HFFc6 (cell line): ENCODE measurements at regions not wholly inside any gene's neighbourhood (a gene's known extent, or its start where the extent isn't known, plus 50 kb on each side); places are given as distances from the start of the nearest gene placed in this dataset.

Experiments used
- DNase-seq: peaks from one replicate; pipeline ENCODE4 v3.0.0-alpha.2; 2018
- H3K27ac Mint-ChIP-seq: 2 replicates; pipeline ENCODE4 v1.8.0; 2020; ENCODE audit warnings: mild to moderate bottlenecking, mixed read lengths
- H3K27me3 Mint-ChIP-seq: 2 replicates; pipeline ENCODE4 v1.8.0; 2021; ENCODE audit warnings: mild to moderate bottlenecking, moderate library complexity, mixed read lengths; ENCODE audit not compliant: insufficient read depth
- H3K36me3 Mint-ChIP-seq: 2 replicates; pipeline ENCODE4 v1.8.0; 2021; ENCODE audit warnings: low read depth, mixed read lengths
- H3K4me1 Mint-ChIP-seq: 2 replicates; pipeline ENCODE4 v1.8.0; 2020; ENCODE audit warnings: low read depth, mixed read lengths
- H3K4me3 Mint-ChIP-seq: 2 replicates; pipeline ENCODE4 v1.8.0; 2020; ENCODE audit warnings: mild to moderate bottlenecking, moderate library complexity, mixed read lengths
- H3K9me3 Mint-ChIP-seq: 2 replicates; pipeline ENCODE4 v1.8.0; 2020; ENCODE audit warnings: mild to moderate bottlenecking, mixed read lengths
- CTCF ChIP-seq: fragments of 200-600 bp; sonication (generic); IDR thresholded peaks from 2 replicates; pipeline ENCODE4 v1.5.0; 2021; ENCODE audit warnings: antibody characterized with exemption, mild to moderate bottlenecking

- Mint-ChIP-seq H3K36me3 (no peaks in the 10 kb centered on the region), H3K4me1 (no peaks in the 10 kb centered on the region), H3K4me3 (no peak overlapping the region), H3K27me3 (peaks cover 26% of the 10 kb centered on the region), H3K27ac (no peak overlapping the region), H3K9me3 (peaks cover 21% of the 10 kb centered on the region)
- TF ChIP-seq CTCF: no peak
- no peak for DNase-seq
These were observed 426.4 kb downstream of the CTTN start for GRCh38 chr11:70824605-70825245.

DNA sequence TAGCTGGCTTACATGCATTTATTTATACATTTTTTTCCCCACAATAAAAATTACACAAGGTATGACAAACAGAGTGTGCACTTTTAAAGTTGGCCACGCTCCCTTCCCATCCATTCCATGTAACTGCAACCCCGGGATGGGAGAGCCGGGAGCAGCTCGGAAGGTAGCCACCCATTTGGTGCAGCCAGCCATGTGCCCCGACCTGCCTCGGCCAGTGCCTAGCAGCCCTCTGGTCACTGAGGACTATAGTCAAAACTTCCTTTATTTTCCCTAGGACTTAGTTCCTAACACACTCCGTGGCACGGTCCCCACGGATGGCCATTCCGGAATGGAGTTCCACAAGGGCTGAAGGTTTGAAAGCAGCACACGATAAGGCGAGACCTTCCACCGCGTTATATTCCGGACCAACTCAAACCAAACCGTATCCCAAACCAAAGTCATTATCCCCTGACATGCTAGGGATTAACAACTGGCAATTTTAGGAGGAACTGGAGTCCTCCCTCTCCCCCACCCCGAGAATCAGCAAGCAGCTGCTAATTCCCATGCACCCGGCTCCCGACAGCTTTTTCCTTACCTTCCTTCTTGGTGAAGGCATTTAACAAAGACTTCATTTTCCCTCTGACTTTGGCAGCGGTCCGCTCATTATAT lies 426.4 kb downstream of the SHANK2 start:
- Mint-ChIP-seq H3K4me3 (no peak overlapping the region), H3K36me3 (no peaks in the 10 kb centered on the region), H3K27ac (no peak overlapping the region), H3K27me3 (peaks cover 28% of the 10 kb centered on the region), H3K9me3 (peaks cover 17% of the 10 kb centered on the region), H3K4me1 (no peaks in the 10 kb centered on the region)
- TF ChIP-seq CTCF: no peak
- no peak for DNase-seq

DNA sequence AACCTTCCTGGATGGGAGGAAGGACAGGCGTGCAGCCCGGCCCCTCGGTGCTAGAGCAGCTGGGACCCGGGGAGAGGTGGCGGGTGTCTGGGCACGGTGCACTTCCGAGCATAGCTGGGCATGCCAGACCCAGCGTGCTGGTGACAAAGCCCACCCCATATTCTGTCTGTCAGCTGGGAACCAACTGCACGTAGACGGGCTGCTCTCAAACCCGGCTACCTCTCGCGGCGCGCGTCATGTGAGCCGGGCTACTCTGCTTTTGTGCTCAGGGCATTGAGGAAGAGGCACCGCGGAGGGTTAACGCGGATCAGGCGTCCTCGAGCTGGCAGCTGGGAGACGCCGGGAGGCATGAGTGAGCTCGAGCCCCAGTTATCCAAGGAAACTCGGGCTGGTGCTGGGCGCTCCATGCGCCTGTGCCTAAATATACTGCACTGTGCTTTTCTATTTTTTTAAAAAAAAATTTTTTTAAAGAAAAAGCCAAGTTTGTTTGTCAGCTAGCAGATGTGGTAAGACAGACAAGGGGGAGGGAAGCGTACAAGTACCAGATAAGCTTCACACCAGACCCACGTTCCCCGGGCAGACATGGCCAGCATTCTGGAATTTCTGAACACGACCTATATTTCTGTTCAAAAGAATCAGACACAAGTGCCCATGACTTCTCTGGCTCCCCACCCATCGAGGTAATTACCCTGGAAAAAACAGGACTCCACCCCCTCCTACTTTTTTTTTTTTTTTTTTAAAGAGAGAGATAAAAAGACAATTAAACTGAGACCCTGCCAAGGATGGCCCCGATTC lies 425.6 kb downstream of the SHANK2 start:
- DNase-seq: no peak
- H3K27me3 Mint-ChIP-seq: peaks cover 30% of the 10 kb centered on the region

GRCh38 chr11:70828593-70829082 lies 423.7 kb downstream of the SHANK2 start:
- no peak for TF ChIP-seq CTCF
- no peak for DNase-seq
- Mint-ChIP-seq H3K9me3 (peaks cover 8% of the 10 kb centered on the region), H3K27me3 (peaks cover 30% of the 10 kb centered on the region), H3K36me3 (no peaks in the 10 kb centered on the region), H3K27ac (no peak overlapping the region), H3K4me3 (no peak overlapping the region), H3K4me1 (no peaks in the 10 kb centered on the region)

More for the DNA sequence above, 425.6 kb downstream of the SHANK2 start:
- H3K4me3 Mint-ChIP-seq: no peak overlapping the region
- H3K9me3 Mint-ChIP-seq: peaks cover 10% of the 10 kb centered on the region
- no peak overlapping the region for H3K27ac Mint-ChIP-seq
- H3K36me3 Mint-ChIP-seq: no peaks in the 10 kb centered on the region
- TF ChIP-seq CTCF: no peak
- H3K4me1 Mint-ChIP-seq: no peaks in the 10 kb centered on the region

DNA sequence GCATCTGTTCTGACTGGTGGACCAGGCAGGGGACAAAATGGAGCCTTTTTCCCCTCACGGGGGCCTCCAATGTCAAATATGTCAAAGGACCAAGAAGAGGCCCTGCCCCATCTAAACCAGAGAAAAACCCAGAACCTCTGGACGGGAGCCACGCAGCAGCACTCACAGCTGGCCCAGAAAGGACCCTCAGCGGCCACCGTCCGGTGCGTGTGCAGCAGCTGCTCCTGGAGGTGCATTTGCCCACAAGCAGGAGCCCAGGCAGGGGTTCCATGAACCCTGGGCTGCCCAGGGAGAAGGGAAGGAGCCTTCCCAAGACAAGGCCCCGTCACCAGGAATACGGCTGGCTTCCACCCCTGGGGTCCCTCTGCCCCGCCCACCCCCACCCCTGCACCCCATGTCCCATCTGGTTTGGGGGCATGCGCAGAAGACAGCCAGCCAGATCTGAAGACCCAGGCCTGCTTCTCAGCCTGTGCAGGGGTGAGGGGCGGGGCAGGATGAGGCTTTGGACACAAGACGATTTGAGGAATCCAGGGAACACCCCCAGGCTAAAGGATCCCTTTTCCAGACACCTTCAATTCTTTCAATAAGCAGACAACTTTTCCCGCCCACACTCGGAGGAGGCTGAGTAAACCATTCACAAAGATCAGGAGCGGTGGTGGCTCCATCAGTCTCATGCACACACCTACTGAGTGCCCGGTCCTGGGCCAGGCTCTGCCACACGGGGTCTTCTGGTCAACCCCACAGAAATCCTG lies 423.1 kb downstream of the SHANK2 start:
- Mint-ChIP-seq H3K4me1 (no peaks in the 10 kb centered on the region), H3K36me3 (no peaks in the 10 kb centered on the region), H3K4me3 (no peak overlapping the region), H3K27me3 (peaks cover 27% of the 10 kb centered on the region), H3K9me3 (peaks cover 5% of the 10 kb centered on the region; the same call in 1 of the 2 replicates), H3K27ac (no peak overlapping the region)
- DNase-seq: no peak
- TF ChIP-seq CTCF: no peak
